Endothelial cell of umbilical vein (primary cell): ENCODE measurements at regions not wholly inside any gene's neighbourhood (a gene's known extent, or its start where the extent isn't known, plus 50 kb on each side); places are given as distances from the start of the nearest gene placed in this dataset.

Experiments used
- BruUV-seq: library from RNA; stranded (reverse); fragments of 400-500 nt; replicated peaks from 2 replicates; lab custom pipeline; 2021; lab: Mats Ljungman, UMichigan
- CTCF ChIA-PET: fragments of 300-600, 350-600 bp; sonication (Branson Sonifier 250); formaldehyde crosslinking; loops from one replicate; lab custom pipeline; 2021; ENCODE audit warnings: antibody characterized with exemption, inconsistent platforms; lab: Charles Lee
- POLR2A ChIA-PET: fragments of 300-600, 350-600 bp; sonication (Branson Sonifier 250); formaldehyde crosslinking; loops from one replicate; lab custom pipeline; 2021; ENCODE audit warnings: antibody characterized with exemption, inconsistent platforms; lab: Charles Lee
- DNase-seq: peaks from one replicate; pipeline ENCODE4 v3.0.0-alpha.2; 2011; ENCODE audit warnings: low read depth, low spot score
- FAIRE-seq: peaks from 2 replicates; lab custom pipeline; 2011; peaks lifted over from hg19 to GRCh38; lab: Jason Lieb, UNC
- H2AFZ ChIP-seq: 2 replicates; pipeline ENCODE4 v1.6.0; 2012; ENCODE audit warnings: low read depth, low read length, control low read depth, inconsistent platforms
- H3K27ac ChIP-seq: 2 replicates; pipeline ENCODE4 v1.5.1; 2011; ENCODE audit warnings: low read depth, mild to moderate bottlenecking, control low read depth, low read length, moderate library complexity; ENCODE audit not compliant: insufficient read depth
- H3K27me3 ChIP-seq, 2 experiments: 2 replicates each; pipeline versions ENCODE4 v1.6.0 to v1.6.1; 2011; ENCODE audit warnings: low read length in 2 of 2, mixed read lengths in 1 of 2; ENCODE audit not compliant: control insufficient read depth in 2 of 2, insufficient read depth in 2 of 2
- H3K36me3 ChIP-seq, 2 experiments: 2 replicates in 1 of 2; 3 replicates in 1 of 2; pipeline ENCODE4 v1.5.1; 2011; ENCODE audit warnings: low read length in 2 of 2, mild to moderate bottlenecking in 1 of 2, moderate library complexity in 1 of 2; ENCODE audit not compliant: control insufficient read depth in 2 of 2, insufficient read depth in 2 of 2; ENCODE audit errors: extremely low read depth in 1 of 2
- H3K4me1 ChIP-seq: 3 replicates; pipeline ENCODE4 v1.5.1; 2011; ENCODE audit warnings: mild to moderate bottlenecking, low read length; ENCODE audit not compliant: control insufficient read depth, insufficient read depth; ENCODE audit errors: extremely low read depth
- H3K4me2 ChIP-seq: 2 replicates; pipeline ENCODE4 v1.6.1; 2011; ENCODE audit warnings: low read length, control low read depth, mixed read lengths; ENCODE audit not compliant: insufficient read depth
- H3K4me3 ChIP-seq, 3 experiments: fragments of 200-600 bp in 1 of 3; sonication (generic), shearing (Covaris generic) in 1 of 3; replicated peaks in 1 of 3; 2 replicates each; pipeline ENCODE4 v1.5.1; 2011 to 2016; ENCODE audit warnings: control low read depth in 3 of 3, low read length in 3 of 3, mild to moderate bottlenecking in 2 of 3, inconsistent platforms in 1 of 3, low read depth in 1 of 3, moderate library complexity in 1 of 3; ENCODE audit not compliant: insufficient read depth in 1 of 3
- H3K79me2 ChIP-seq: 2 replicates; pipeline ENCODE4 v1.6.0; 2012; ENCODE audit warnings: low read length, inconsistent platforms; ENCODE audit not compliant: control insufficient read depth, insufficient read depth
- H3K9ac ChIP-seq: replicated peaks from 2 replicates; pipeline ENCODE3; 2011; ENCODE audit warnings: low read length, control low read depth; ENCODE audit not compliant: insufficient read depth; ENCODE audit errors: extremely low read depth
- H3K9me1 ChIP-seq: replicated peaks from 3 replicates; pipeline ENCODE4 v1.6.0; 2011; ENCODE audit warnings: mild to moderate bottlenecking, low read length; ENCODE audit not compliant: control insufficient read depth, insufficient read depth; ENCODE audit errors: extremely low read depth
- H3K9me3 ChIP-seq: replicated peaks from 2 replicates; pipeline ENCODE4 v1.5.1; 2012; ENCODE audit warnings: low read length, inconsistent platforms; ENCODE audit not compliant: control insufficient read depth, insufficient read depth
- H4K20me1 ChIP-seq: replicated peaks from 2 replicates; pipeline ENCODE3; 2011; ENCODE audit warnings: mild to moderate bottlenecking, low read length; ENCODE audit not compliant: control insufficient read depth, insufficient read depth; ENCODE audit errors: extremely low read depth
- CTCF ChIP-seq, 2 donors: IDR thresholded peaks; 1 replicate in 1 of 2; 2 replicates in 1 of 2; pipeline ENCODE4 v1.5.1; 2011; ENCODE audit warnings: low read length in 2 of 2, mild to moderate bottlenecking in 2 of 2, moderate library complexity in 2 of 2, control low read depth in 1 of 2, inconsistent platforms in 1 of 2, low read depth in 1 of 2; ENCODE audit not compliant: insufficient read depth in 1 of 2; ENCODE audit errors: extremely low read depth in 1 of 2
- EZH2 ChIP-seq: IDR thresholded peaks from 2 replicates; pipeline ENCODE4 v1.6.1; 2012; ENCODE audit warnings: borderline replicate concordance, low read depth, mild to moderate bottlenecking, moderate library complexity, low read length, inconsistent platforms; ENCODE audit not compliant: severe bottlenecking
- FOS ChIP-seq: IDR thresholded peaks from 2 replicates; pipeline ENCODE4 v1.6.1; 2011; ENCODE audit warnings: mild to moderate bottlenecking, low read length, moderate library complexity, borderline replicate concordance; ENCODE audit not compliant: insufficient read depth
- GATA2 ChIP-seq: IDR thresholded peaks from 2 replicates; pipeline ENCODE4 v1.7.0; 2011; ENCODE audit warnings: low read depth, mild to moderate bottlenecking, moderate library complexity, mixed read lengths, low read length; ENCODE audit not compliant: insufficient read length, insufficient read depth
- JUN ChIP-seq: IDR thresholded peaks from 2 replicates; pipeline ENCODE4 v1.6.1; 2011; ENCODE audit warnings: borderline replicate concordance, low read depth; ENCODE audit not compliant: insufficient read length, insufficient read depth
- MAX ChIP-seq: IDR thresholded peaks from 2 replicates; pipeline ENCODE4 v1.6.1; 2011; ENCODE audit not compliant: insufficient read depth, insufficient read length
- MYC ChIP-seq: IDR thresholded peaks from one replicate; pipeline ENCODE4 v1.6.1; 2011; ENCODE audit warnings: mild to moderate bottlenecking, low read depth, low read length
- POLR2A ChIP-seq: IDR thresholded peaks from 2 replicates; pipeline ENCODE4 v1.6.1; 2012; ENCODE audit warnings: low read depth, mild to moderate bottlenecking, control low read depth, low read length
- POLR2AphosphoS5 ChIP-seq: IDR thresholded peaks from 2 replicates; pipeline ENCODE4 v1.6.1; 2012; ENCODE audit warnings: low read depth, mild to moderate bottlenecking, control low read depth, low read length, moderate library complexity; ENCODE audit not compliant: insufficient read depth
- dilution Hi-C: fragments of 300-500 bp; cut with MboI; formaldehyde crosslinking; loops from one replicate; pipeline ENCODE4 v1.15.0; 2019; ENCODE audit warnings: low sequenced_read_pairs; ENCODE audit not compliant: extremely low pct_ligation_motif_present
- intact Hi-C: fragments of 100-400 bp; cut with micrococcal nuclease; formaldehyde crosslinking; loops from one replicate; pipeline ENCODE4 v1.10.0; 2022

GRCh38 chr6:37756135-37756534 lies 58.5 kb upstream of the MDGA1 start:
- DNase-seq (no peak), FAIRE-seq (no peak)
- intact Hi-C loops, result no loop called here
- H3K79me2 ChIP-seq, result no peaks in the 10 kb centered on the region
- dilution Hi-C loops, result no loop called here
- no peak overlapping the region for H2AFZ ChIP-seq
- TF ChIP-seq MYC, result no peak
- TF ChIP-seq GATA2, result no peak
- TF ChIP-seq POLR2AphosphoS5, result no peak
- TF ChIP-seq POLR2A, result no peak
- TF ChIP-seq MAX, result no peak
- no peak for TF ChIP-seq CTCF (IDR thresholded peaks at IDR 0.05; ENCODE audit: extremely low read depth in 1 of 2, insufficient read depth in 1 of 2, low read depth in 1 of 2, low read length in 2 of 2)
- TF ChIP-seq EZH2, result no peak
- no peak for TF ChIP-seq JUN
- no peak for TF ChIP-seq FOS
- no peaks in the 10 kb centered on the region for H3K4me1 ChIP-seq
- peaks cover 14 to 23% of the 10 kb centered on the region in 2 experiments for H3K27me3 ChIP-seq
- no peak overlapping the region for H3K4me3 ChIP-seq
- no TSS peak for BruUV-seq
- H3K9me1 ChIP-seq, result no peaks in the 10 kb centered on the region
- ChIA-PET CTCF (interaction anchor here (1.0 to 1.7 kb wide), 2 partner anchors 21 to 35 kb away, joined by 3 read pairs; no protein-coding TSS in a partner anchor), POLR2A (no interaction called here)
- no peak overlapping the region for H3K9ac ChIP-seq
- H3K36me3 ChIP-seq, result no peaks in the 10 kb centered on the region
- H3K4me2 ChIP-seq, result no peak overlapping the region
- H3K27ac ChIP-seq, result no peak overlapping the region
- no peaks in the 10 kb centered on the region for H4K20me1 ChIP-seq
- no peaks in the 10 kb centered on the region for H3K9me3 ChIP-seq
